KMS-11 (cell line): ENCODE measurements at regions not wholly inside any gene's neighbourhood (a gene's known extent, or its start where the extent isn't known, plus 50 kb on each side); places are given as distances from the start of the nearest gene placed in this dataset.

Experiments used
- H2AFZ ChIP-seq: fragments of 200-600 bp; sonication (generic); 2 replicates; pipeline ENCODE4 v1.6.1; 2016; ENCODE audit warnings: antibody characterized with exemption, mixed run types, low read depth
- H3K27ac ChIP-seq: fragments of 200-600 bp; sonication (generic); 2 replicates; pipeline ENCODE4 v1.6.1; 2016; ENCODE audit warnings: mild to moderate bottlenecking, mixed run types
- H3K27me3 ChIP-seq: fragments of 200-600 bp; sonication (generic); 2 replicates; pipeline ENCODE4 v1.6.1; 2017; ENCODE audit warnings: mild to moderate bottlenecking, low read depth, mixed run types, moderate library complexity; ENCODE audit not compliant: insufficient read depth
- H3K36me3 ChIP-seq: fragments of 200-600 bp; sonication (generic); 2 replicates; pipeline ENCODE4 v1.6.1; 2017; ENCODE audit warnings: mild to moderate bottlenecking, mixed run types; ENCODE audit not compliant: insufficient read depth
- H3K4me1 ChIP-seq: fragments of 200-600 bp; sonication (generic); 2 replicates; pipeline ENCODE4 v1.6.1; 2016; ENCODE audit warnings: mild to moderate bottlenecking, low read depth, mixed run types; ENCODE audit not compliant: poor library complexity, severe bottlenecking
- H3K4me2 ChIP-seq: fragments of 200-600 bp; sonication (generic); 2 replicates; pipeline ENCODE4 v1.7.0; 2016; ENCODE audit warnings: mild to moderate bottlenecking, mixed run types
- H3K4me3 ChIP-seq: fragments of 200-600 bp; sonication (generic); IDR thresholded peaks from 2 replicates; pipeline ENCODE4 v1.6.1; 2017; ENCODE audit warnings: low read depth, low read length, mixed read lengths; ENCODE audit not compliant: insufficient read depth
- H3K79me2 ChIP-seq: fragments of 200-600 bp; sonication (generic); 2 replicates; pipeline ENCODE4 v1.6.1; 2016; ENCODE audit warnings: low read depth, mixed run types; ENCODE audit not compliant: insufficient read depth
- H3K9ac ChIP-seq: fragments of 200-600 bp; sonication (generic); 2 replicates; pipeline ENCODE4 v1.6.1; 2016; ENCODE audit warnings: mild to moderate bottlenecking, mixed run types
- H4K20me1 ChIP-seq: fragments of 200-600 bp; sonication (generic); 2 replicates; pipeline ENCODE4 v1.6.1; 2016; ENCODE audit warnings: mild to moderate bottlenecking, mixed run types; ENCODE audit not compliant: insufficient read depth
- CTCF ChIP-seq: fragments of 200-600 bp; sonication (generic); conservative IDR thresholded peaks from 2 replicates; pipeline ENCODE4 v1.6.1; 2017; ENCODE audit warnings: low read depth, mild to moderate bottlenecking, antibody characterized with exemption, low read length, moderate library complexity, mixed read lengths

GRCh38 chr1:80066060-80066459 lies 1059.5 kb upstream of the ADGRL4 start:
- Histone ChIP-seq H3K27ac (no peak overlapping the region), H3K27me3 (no peaks in the 10 kb centered on the region), H3K9ac (no peak overlapping the region), H3K4me3 (no peak overlapping the region), H3K36me3 (no peaks in the 10 kb centered on the region), H3K4me2 (no peak overlapping the region), H3K4me1 (no peaks in the 10 kb centered on the region), H4K20me1 (no peaks in the 10 kb centered on the region), H2AFZ (no peak overlapping the region), H3K79me2 (no peaks in the 10 kb centered on the region)
- TF ChIP-seq CTCF: no peak

- no peak overlapping the region for H3K4me2 ChIP-seq
- no peak for TF ChIP-seq CTCF
- H3K9ac ChIP-seq: no peak overlapping the region
Measured at GRCh38 chr1:80064524-80064923, 1058.0 kb upstream of the ADGRL4 start.

GRCh38 chr1:80059940-80060339 lies 1053.4 kb upstream of the ADGRL4 start:
- no peaks in the 10 kb centered on the region for H3K4me1 ChIP-seq
- no peaks in the 10 kb centered on the region for H3K36me3 ChIP-seq
- no peak overlapping the region for H3K9ac ChIP-seq
- H3K4me3 ChIP-seq: no peak overlapping the region
- H3K27ac ChIP-seq: no peak overlapping the region
- H3K4me2 ChIP-seq: no peak overlapping the region
- no peaks in the 10 kb centered on the region for H3K79me2 ChIP-seq
- no peaks in the 10 kb centered on the region for H4K20me1 ChIP-seq
- no peak for TF ChIP-seq CTCF
- H2AFZ ChIP-seq: no peak overlapping the region
- no peaks in the 10 kb centered on the region for H3K27me3 ChIP-seq

More at GRCh38 chr1:80064524-80064923, 1058.0 kb upstream of the ADGRL4 start:
- H3K79me2 ChIP-seq: no peaks in the 10 kb centered on the region
- H3K4me3 ChIP-seq: no peak overlapping the region
- H3K36me3 ChIP-seq: no peaks in the 10 kb centered on the region
- no peaks in the 10 kb centered on the region for H3K27me3 ChIP-seq
- H2AFZ ChIP-seq: no peak overlapping the region
- no peaks in the 10 kb centered on the region for H4K20me1 ChIP-seq
- H3K27ac ChIP-seq: no peak overlapping the region
- H3K4me1 ChIP-seq: no peaks in the 10 kb centered on the region

GRCh38 chr1:80056179-80056578 lies 1049.6 kb upstream of the ADGRL4 start:
- Histone ChIP-seq H3K27ac (no peak overlapping the region), H3K27me3 (no peaks in the 10 kb centered on the region), H4K20me1 (no peaks in the 10 kb centered on the region), H3K4me3 (no peak overlapping the region), H3K4me1 (no peaks in the 10 kb centered on the region), H3K36me3 (no peaks in the 10 kb centered on the region), H3K79me2 (no peaks in the 10 kb centered on the region), H3K4me2 (no peak overlapping the region), H2AFZ (no peak overlapping the region), H3K9ac (no peak overlapping the region)
- no peak for TF ChIP-seq CTCF
